Coronary artery (tissue), 2 donors: ENCODE measurements at regions not wholly inside any gene's neighbourhood (a gene's known extent, or its start where the extent isn't known, plus 50 kb on each side); places are given as distances from the start of the nearest gene placed in this dataset.

Experiments used
- DNase-seq: peaks from one replicate; pipeline ENCODE4 v3.0.0-alpha.2; 2017; ENCODE audit warnings: low spot score
- H3K27ac ChIP-seq, 2 donors: fragments of 200-600 bp; sonication (generic); one replicate each; pipeline ENCODE4 v1.5.1; 2016 to 2019
- H3K4me3 ChIP-seq: fragments of 200-600 bp; sonication (generic); 2 replicates; pipeline ENCODE4 v1.5.1; 2016; ENCODE audit warnings: mild to moderate bottlenecking, moderate library complexity
- TF ChIP-seq, protein P1 (sequence below): fragments of 200-600 bp; sonication (generic); IDR thresholded peaks from one replicate; pipeline ENCODE4 v1.5.1; 2019; ENCODE audit warnings: antibody characterized with exemption

DNA sequence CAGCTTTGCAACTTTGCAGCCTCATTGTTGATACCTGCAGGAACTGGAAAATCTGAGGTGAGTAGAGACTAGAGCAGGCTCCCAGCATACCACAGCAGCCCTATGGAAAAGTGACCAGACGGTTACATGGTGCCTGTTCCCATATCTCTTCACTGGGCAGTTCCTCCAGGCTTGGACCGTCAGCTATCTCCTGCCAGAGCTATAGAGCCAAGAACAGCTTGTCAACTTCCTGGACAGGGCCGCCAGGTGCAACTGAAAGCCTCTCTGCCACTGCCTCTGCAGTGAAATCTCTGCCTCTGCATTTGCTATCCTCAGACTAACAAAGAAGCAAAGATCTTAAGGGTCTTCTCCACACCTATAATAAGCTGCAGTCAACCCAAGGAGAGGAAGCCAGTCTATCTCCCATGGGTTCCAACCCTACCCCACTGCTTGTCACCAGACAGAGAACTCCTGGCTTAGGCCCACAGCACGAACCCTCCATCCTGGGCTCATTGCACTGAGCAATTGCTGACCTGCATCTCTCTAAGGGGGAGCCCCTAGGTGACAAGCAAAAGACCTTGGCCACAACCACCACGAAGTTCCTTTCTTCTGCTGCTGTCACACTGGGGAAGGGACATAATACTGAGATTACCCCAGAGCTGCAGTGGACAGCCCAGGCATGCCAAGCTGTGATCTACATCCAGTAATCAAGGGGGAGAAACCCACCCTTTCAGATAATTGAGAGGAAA lies 60.1 kb upstream of the KHDRBS2 start:
- TF ChIP-seq, protein P1, sequence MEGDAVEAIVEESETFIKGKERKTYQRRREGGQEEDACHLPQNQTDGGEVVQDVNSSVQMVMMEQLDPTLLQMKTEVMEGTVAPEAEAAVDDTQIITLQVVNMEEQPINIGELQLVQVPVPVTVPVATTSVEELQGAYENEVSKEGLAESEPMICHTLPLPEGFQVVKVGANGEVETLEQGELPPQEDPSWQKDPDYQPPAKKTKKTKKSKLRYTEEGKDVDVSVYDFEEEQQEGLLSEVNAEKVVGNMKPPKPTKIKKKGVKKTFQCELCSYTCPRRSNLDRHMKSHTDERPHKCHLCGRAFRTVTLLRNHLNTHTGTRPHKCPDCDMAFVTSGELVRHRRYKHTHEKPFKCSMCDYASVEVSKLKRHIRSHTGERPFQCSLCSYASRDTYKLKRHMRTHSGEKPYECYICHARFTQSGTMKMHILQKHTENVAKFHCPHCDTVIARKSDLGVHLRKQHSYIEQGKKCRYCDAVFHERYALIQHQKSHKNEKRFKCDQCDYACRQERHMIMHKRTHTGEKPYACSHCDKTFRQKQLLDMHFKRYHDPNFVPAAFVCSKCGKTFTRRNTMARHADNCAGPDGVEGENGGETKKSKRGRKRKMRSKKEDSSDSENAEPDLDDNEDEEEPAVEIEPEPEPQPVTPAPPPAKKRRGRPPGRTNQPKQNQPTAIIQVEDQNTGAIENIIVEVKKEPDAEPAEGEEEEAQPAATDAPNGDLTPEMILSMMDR = no peak
- H3K4me3 ChIP-seq = no peak overlapping the region
- no peak overlapping the region for H3K27ac ChIP-seq
- DNase-seq = no peak

DNA sequence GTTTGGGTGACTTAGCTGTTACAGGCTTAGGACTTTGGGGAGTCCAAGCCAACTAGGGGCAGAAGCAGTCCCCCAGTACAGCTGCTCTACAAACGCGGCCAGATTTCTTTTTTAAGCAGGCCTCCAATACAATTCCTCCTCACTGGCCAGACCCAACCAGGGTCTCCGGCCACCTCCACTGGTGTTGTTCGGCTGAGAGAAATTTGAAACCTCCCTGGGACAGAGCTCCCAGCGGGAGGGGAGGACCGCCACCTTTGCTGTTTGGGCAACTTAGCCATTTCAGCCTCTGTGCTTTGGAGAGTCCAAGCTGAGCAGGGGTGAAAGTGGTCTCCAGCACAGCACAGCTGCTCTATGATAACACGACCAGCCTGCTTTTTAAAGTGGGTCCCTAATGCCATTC lies 59.4 kb upstream of the KHDRBS2 start:
- TF ChIP-seq, protein P1 = no peak
- Histone ChIP-seq H3K27ac (no peak overlapping the region), H3K4me3 (no peak overlapping the region)
- no peak for DNase-seq

DNA sequence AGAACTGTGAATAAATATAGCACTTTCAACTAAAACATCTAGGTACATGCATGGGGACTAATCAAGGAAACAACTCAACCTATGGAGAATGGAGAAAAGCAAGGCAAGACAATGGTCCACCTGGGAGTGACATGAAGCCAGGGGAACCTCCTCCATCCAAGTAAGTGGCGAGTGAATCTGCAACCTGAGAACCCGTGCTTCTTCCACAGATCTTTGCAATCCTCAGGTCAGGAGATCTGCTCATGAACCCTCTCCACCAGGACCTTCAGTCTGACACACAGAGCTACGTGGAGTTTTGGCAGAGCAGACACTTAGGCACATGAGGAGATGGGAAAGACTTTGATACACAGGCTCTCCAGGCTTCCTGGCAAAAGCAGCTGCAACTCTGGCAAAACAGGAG lies 58.8 kb upstream of the KHDRBS2 start:
- no peak overlapping the region for H3K4me3 ChIP-seq
- H3K27ac ChIP-seq = no peak overlapping the region
- no peak for DNase-seq
- TF ChIP-seq, protein P1 = no peak

DNA sequence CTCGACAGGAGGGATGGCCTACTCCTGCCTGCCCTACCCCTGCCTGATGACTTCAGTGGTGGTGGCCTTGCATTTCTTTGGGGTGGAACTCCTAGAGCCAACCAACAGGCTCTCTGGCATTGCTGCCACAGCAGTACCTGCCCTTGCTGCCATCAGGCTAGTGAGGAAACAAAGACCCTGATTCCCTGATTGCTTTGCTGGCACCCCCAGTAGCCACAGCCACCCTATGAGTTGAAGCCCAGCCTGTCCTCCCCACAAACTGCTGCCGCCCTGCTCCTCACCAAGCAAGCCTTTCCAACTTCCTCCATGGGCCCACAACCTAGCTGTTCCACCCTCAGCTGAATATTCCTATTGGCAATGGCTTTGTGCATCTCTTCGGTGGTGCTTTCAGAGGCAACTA lies 52.5 kb upstream of the KHDRBS2 start:
- TF ChIP-seq, protein P1 = no peak
- DNase-seq = peak; percentile 56
- Histone ChIP-seq H3K4me3 (no peak overlapping the region), H3K27ac (no peak overlapping the region)
